ENCODE measurements at regions not wholly inside any gene's neighbourhood (a gene's known extent, or its start where the extent isn't known, plus 50 kb on each side); places are given as distances from the start of the nearest gene placed in this dataset.

GRCh38 chr2:56444339-56444738 is 260.5 kb downstream of the CCDC85A start:
- no peak for DNase-seq (ENCODE audit: low read depth)

GRCh38 chr2:56448403-56449001 is 264.7 kb downstream of the CCDC85A start:
- no peak for DNase-seq (ENCODE audit: low read depth)

- no peak for DNase-seq (ENCODE audit: low read depth)
Measured at GRCh38 chr2:56449002-56449431, 265.2 kb downstream of the CCDC85A start.

GRCh38 chr2:56449449-56449860 is 265.7 kb downstream of the CCDC85A start:
- no peak for DNase-seq (ENCODE audit: low read depth)

GRCh38 chr2:56450047-56450446 is 266.3 kb downstream of the CCDC85A start:
- no peak for DNase-seq (ENCODE audit: low read depth)

- DNase-seq (ENCODE audit: low read depth) = no peak
Measured at GRCh38 chr2:56450772-56451171, 267.0 kb downstream of the CCDC85A start.

GRCh38 chr2:56455642-56456041 is 271.9 kb downstream of the CCDC85A start:
- DNase-seq (ENCODE audit: low read depth) = no peak

GRCh38 chr2:56456791-56457190 is 273.0 kb downstream of the CCDC85A start:
- DNase-seq (ENCODE audit: low read depth) = no peak

GRCh38 chr2:56460508-56460907 is 276.7 kb downstream of the CCDC85A start:
- DNase-seq (ENCODE audit: low read depth) = no peak

GRCh38 chr2:56464066-56464465 is 280.3 kb downstream of the CCDC85A start:
- DNase-seq (ENCODE audit: low read depth) = no peak

GRCh38 chr2:56464613-56465012 is 280.8 kb downstream of the CCDC85A start:
- no peak for DNase-seq (ENCODE audit: low read depth)

- DNase-seq (ENCODE audit: low read depth) = no peak
Measured at GRCh38 chr2:56465491-56465890, 281.7 kb downstream of the CCDC85A start.

GRCh38 chr2:56473524-56473923 is 289.7 kb downstream of the CCDC85A start:
- no peak for DNase-seq (ENCODE audit: low read depth)

- no peak for DNase-seq (ENCODE audit: low read depth)
Measured at GRCh38 chr2:56474412-56475158, 290.8 kb downstream of the CCDC85A start.

GRCh38 chr2:56475191-56475590 is 291.4 kb downstream of the CCDC85A start:
- DNase-seq (ENCODE audit: low read depth) = no peak

GRCh38 chr2:56476509-56477071 is 292.8 kb downstream of the CCDC85A start:
- no peak for DNase-seq (ENCODE audit: low read depth)

- no peak for DNase-seq (ENCODE audit: low read depth)
Measured at GRCh38 chr2:56478027-56478426, 294.2 kb downstream of the CCDC85A start.

- DNase-seq (ENCODE audit: low read depth) = no peak
Measured at GRCh38 chr2:56483081-56483480, 299.3 kb downstream of the CCDC85A start.

GRCh38 chr2:56484906-56485305 is 301.1 kb downstream of the CCDC85A start:
- no peak for DNase-seq (ENCODE audit: low read depth)

GRCh38 chr2:56500317-56500716 is 316.5 kb downstream of the CCDC85A start:
- DNase-seq (ENCODE audit: low read depth) = no peak

- DNase-seq (ENCODE audit: low read depth) = no peak
Measured at GRCh38 chr2:56502616-56503015, 318.8 kb downstream of the CCDC85A start.

GRCh38 chr2:56505885-56506284 is 322.1 kb downstream of the CCDC85A start:
- no peak for DNase-seq (ENCODE audit: low read depth)

GRCh38 chr2:56508662-56509061 is 324.9 kb downstream of the CCDC85A start:
- no peak for DNase-seq (ENCODE audit: low read depth)
